ENCODE measurements at regions not wholly inside any gene's neighbourhood (a gene's known extent, or its start where the extent isn't known, plus 50 kb on each side); places are given as distances from the start of the nearest gene placed in this dataset.

DNA sequence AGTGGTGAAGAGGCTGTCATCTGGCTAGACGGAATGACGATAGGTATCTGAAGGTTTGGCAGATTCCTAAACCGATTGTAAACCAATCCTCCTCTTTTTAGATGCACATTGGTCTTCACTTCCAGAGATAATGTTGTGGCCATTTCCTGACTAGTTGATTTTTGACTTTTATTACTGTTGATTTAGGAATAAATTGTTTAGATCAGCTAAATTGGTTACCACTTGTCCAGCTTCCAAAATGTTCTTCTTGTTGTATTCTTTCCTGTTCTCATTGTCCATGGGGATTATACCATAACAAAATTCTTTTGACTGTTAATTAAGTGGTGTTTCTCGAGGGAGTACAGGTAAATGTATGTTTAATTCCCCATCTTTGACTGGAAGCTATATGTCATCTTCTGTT is 119.7 kb downstream of the MACROH2A1 start:
- no peak overlapping the region for H3K9ac ChIP-seq (ENCODE audit: control insufficient read depth, extremely low read depth, insufficient read depth, low read length)
- FAIRE-seq (no peak), DNase-seq (ENCODE audit: low read depth, low spot score) (no peak)
- H2AFZ ChIP-seq (ENCODE audit: control insufficient read depth, low read length), result no peak overlapping the region
- H3K36me3 ChIP-seq (ENCODE audit: control insufficient read depth in 2 of 2, extremely low read depth in 1 of 2, insufficient read depth in 2 of 2, low read length in 2 of 2), result no peaks in the 10 kb centered on the region
- H3K4me3 ChIP-seq (ENCODE audit: control insufficient read depth in 2 of 3, extremely low read depth in 1 of 3, insufficient read depth in 2 of 3, low read depth in 1 of 3, low read length in 3 of 3), result no peak overlapping the region
- no peaks in the 10 kb centered on the region for H3K9me1 ChIP-seq (ENCODE audit: control insufficient read depth, extremely low read depth, insufficient read depth, low read length)
- H4K20me1 ChIP-seq (ENCODE audit: control insufficient read depth, extremely low read depth, insufficient read depth, low read length), result no peaks in the 10 kb centered on the region
- no peak overlapping the region for H3K27ac ChIP-seq (ENCODE audit: control insufficient read depth, insufficient read depth, low read length)
- H3K27me3 ChIP-seq (ENCODE audit: control insufficient read depth, extremely low read depth, insufficient read depth, low read length), result peaks cover 4% of the 10 kb centered on the region
- dilution Hi-C loops (cut with MboI; ENCODE audit: extremely low pct_ligation_motif_present, low sequenced_read_pairs), result no loop called here
- H3K4me2 ChIP-seq (ENCODE audit: control insufficient read depth, extremely low read depth, insufficient read depth, low read depth, low read length), result no peak overlapping the region
- no peaks in the 10 kb centered on the region for H3K9me3 ChIP-seq (ENCODE audit: control insufficient read depth, low read depth, low read length)
- H3K79me2 ChIP-seq (ENCODE audit: control insufficient read depth, insufficient read depth, low read length), result no peaks in the 10 kb centered on the region
- no peaks in the 10 kb centered on the region for H3K4me1 ChIP-seq (ENCODE audit: control insufficient read depth, extremely low read depth, insufficient read depth, low read length)
- TF ChIP-seq EZH2 (IDR thresholded peaks at IDR 0.05; ENCODE audit: low read length), result no peak
- TF ChIP-seq, protein P1, sequence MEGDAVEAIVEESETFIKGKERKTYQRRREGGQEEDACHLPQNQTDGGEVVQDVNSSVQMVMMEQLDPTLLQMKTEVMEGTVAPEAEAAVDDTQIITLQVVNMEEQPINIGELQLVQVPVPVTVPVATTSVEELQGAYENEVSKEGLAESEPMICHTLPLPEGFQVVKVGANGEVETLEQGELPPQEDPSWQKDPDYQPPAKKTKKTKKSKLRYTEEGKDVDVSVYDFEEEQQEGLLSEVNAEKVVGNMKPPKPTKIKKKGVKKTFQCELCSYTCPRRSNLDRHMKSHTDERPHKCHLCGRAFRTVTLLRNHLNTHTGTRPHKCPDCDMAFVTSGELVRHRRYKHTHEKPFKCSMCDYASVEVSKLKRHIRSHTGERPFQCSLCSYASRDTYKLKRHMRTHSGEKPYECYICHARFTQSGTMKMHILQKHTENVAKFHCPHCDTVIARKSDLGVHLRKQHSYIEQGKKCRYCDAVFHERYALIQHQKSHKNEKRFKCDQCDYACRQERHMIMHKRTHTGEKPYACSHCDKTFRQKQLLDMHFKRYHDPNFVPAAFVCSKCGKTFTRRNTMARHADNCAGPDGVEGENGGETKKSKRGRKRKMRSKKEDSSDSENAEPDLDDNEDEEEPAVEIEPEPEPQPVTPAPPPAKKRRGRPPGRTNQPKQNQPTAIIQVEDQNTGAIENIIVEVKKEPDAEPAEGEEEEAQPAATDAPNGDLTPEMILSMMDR (optimal IDR thresholded peaks at IDR 0.05 in 1 of 3, IDR thresholded peaks at IDR 0.05 in 1 of 3, conservative IDR thresholded peaks at IDR 0.05 in 1 of 3; ENCODE audit: extremely low read depth in 1 of 3, insufficient read depth in 2 of 3, low read length in 3 of 3), result no peak

DNA sequence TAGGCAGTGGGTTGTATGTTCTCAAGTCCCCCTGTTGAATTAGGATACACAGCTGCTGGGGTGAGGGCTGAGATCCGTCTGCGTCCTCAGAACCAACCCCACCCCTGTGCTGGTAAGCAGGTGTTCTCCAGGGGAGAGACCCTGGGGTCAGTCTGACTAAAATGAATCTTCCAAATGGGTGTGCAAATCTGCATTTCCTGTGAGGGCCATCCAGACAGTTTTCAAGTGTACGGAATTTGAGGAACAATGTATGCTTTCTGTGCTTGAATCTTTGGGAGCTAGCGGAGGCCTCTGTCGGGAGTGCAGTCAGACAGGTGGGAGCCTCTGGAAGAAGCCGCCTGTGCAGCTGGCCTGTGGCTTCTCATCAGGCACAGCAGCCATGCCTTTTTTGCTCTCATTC is 122.9 kb downstream of the MACROH2A1 start:
- no peaks in the 10 kb centered on the region for H3K79me2 ChIP-seq (ENCODE audit: control insufficient read depth, insufficient read depth, low read length)
- no peak for DNase-seq (ENCODE audit: low read depth, low spot score)
- no peaks in the 10 kb centered on the region for H3K9me3 ChIP-seq (ENCODE audit: control insufficient read depth, low read depth, low read length)
- no peak for FAIRE-seq
- H3K9ac ChIP-seq (ENCODE audit: control insufficient read depth, extremely low read depth, insufficient read depth, low read length), result no peak overlapping the region
- H3K27ac ChIP-seq (ENCODE audit: control insufficient read depth, insufficient read depth, low read length), result no peak overlapping the region
- no peak overlapping the region for H2AFZ ChIP-seq (ENCODE audit: control insufficient read depth, low read length)
- no peaks in the 10 kb centered on the region for H3K9me1 ChIP-seq (ENCODE audit: control insufficient read depth, extremely low read depth, insufficient read depth, low read length)
- H4K20me1 ChIP-seq (ENCODE audit: control insufficient read depth, extremely low read depth, insufficient read depth, low read length), result no peaks in the 10 kb centered on the region
- H3K4me3 ChIP-seq (ENCODE audit: control insufficient read depth in 2 of 3, extremely low read depth in 1 of 3, insufficient read depth in 2 of 3, low read depth in 1 of 3, low read length in 3 of 3), result no peak overlapping the region
- dilution Hi-C loops (cut with MboI; ENCODE audit: extremely low pct_ligation_motif_present, low sequenced_read_pairs), result no loop called here
- no peak overlapping the region for H3K4me2 ChIP-seq (ENCODE audit: control insufficient read depth, extremely low read depth, insufficient read depth, low read depth, low read length)
- no peaks in the 10 kb centered on the region for H3K4me1 ChIP-seq (ENCODE audit: control insufficient read depth, extremely low read depth, insufficient read depth, low read length)
- TF ChIP-seq, protein P1 (optimal IDR thresholded peaks at IDR 0.05 in 1 of 3, IDR thresholded peaks at IDR 0.05 in 1 of 3, conservative IDR thresholded peaks at IDR 0.05 in 1 of 3; ENCODE audit: extremely low read depth in 1 of 3, insufficient read depth in 2 of 3, low read length in 3 of 3), result no peak
- no peak for TF ChIP-seq EZH2 (IDR thresholded peaks at IDR 0.05; ENCODE audit: low read length)
- H3K36me3 ChIP-seq (ENCODE audit: control insufficient read depth in 2 of 2, extremely low read depth in 1 of 2, insufficient read depth in 2 of 2, low read length in 2 of 2), result no peaks in the 10 kb centered on the region
- H3K27me3 ChIP-seq (ENCODE audit: control insufficient read depth, extremely low read depth, insufficient read depth, low read length), result peaks cover 9% of the 10 kb centered on the region
